ENCODE measurements at regions not wholly inside any gene's neighbourhood (a gene's known extent, or its start where the extent isn't known, plus 50 kb on each side); places are given as distances from the start of the nearest gene placed in this dataset.

GRCh38 chr2:100753881-100754280 lies 66.1 kb upstream of the NPAS2 start (continued):
- no peak for TF ChIP-seq REST (IDR thresholded peaks at IDR 0.05; ENCODE audit: low read depth, low read length)
- no peak for TF ChIP-seq RELB (IDR thresholded peaks at IDR 0.05; ENCODE audit: low read depth)
- no peak for TF ChIP-seq HDAC2 (IDR thresholded peaks at IDR 0.05)
- no peak for TF ChIP-seq RUNX3 (IDR thresholded peaks at IDR 0.05; ENCODE audit: low read length)
- TF ChIP-seq NFIC (IDR thresholded peaks at IDR 0.05; ENCODE audit: low read depth, low read length): no peak
- TF ChIP-seq SREBF2 (IDR thresholded peaks at IDR 0.05; ENCODE audit: low read length): no peak
- no peak for TF ChIP-seq EGR1 (IDR thresholded peaks at IDR 0.05; ENCODE audit: borderline replicate concordance in 1 of 2, low read depth in 2 of 2, low read length in 2 of 2)
- no peak for TF ChIP-seq BHLHE40 (IDR thresholded peaks at IDR 0.05; ENCODE audit: borderline replicate concordance in 1 of 2, low read depth in 2 of 2, low read length in 1 of 2)

- H3K9me3 ChIP-seq (replicated peaks; ENCODE audit: control insufficient read depth, insufficient read depth, low read length): no peaks in the 10 kb centered on the region
- in situ Hi-C loops (cut with MboI): no loop called here
- no peak for FAIRE-seq
- intact Hi-C loops (cut with micrococcal nuclease; ENCODE audit: unreplicated experiment): no loop called here
- no peak overlapping the region for H3K4me3 ChIP-seq
- CTCF ChIA-PET: no interaction called here
- no peak overlapping the region for H2AFZ ChIP-seq (ENCODE audit: control insufficient read depth, low read depth, low read length)
- no peaks in the 10 kb centered on the region for H3K4me1 ChIP-seq (ENCODE audit: control insufficient read depth, insufficient read depth, low read length)
- SMC1A ChIA-PET (ENCODE audit: uncharacterized antibody, unreplicated experiment): no interaction called here
- no peaks in the 10 kb centered on the region for H3K36me3 ChIP-seq (ENCODE audit: control insufficient read depth in 2 of 2, insufficient read depth in 2 of 2, low read length in 1 of 2)
- no peaks in the 10 kb centered on the region for H4K20me1 ChIP-seq (ENCODE audit: control insufficient read depth, insufficient read depth)
- no peak overlapping the region for H3K27ac ChIP-seq (ENCODE audit: control insufficient read depth, insufficient read depth)
- no peak overlapping the region for H3K4me2 ChIP-seq (ENCODE audit: control insufficient read depth, insufficient read depth)
- no peaks in the 10 kb centered on the region for H3K79me2 ChIP-seq (ENCODE audit: control insufficient read depth, insufficient read depth, low read length)
- WGBS (ENCODE audit: insufficient coverage, insufficient replicate concordance, low lambda C conversion rate, missing lambda C conversion rate): 38% methylated on average over 4 of the region's 4 CpGs
- DNase-seq (ENCODE audit: low read depth, low spot score): no peak
- H3K27me3 ChIP-seq (replicated peaks in 1 of 2; ENCODE audit: control insufficient read depth in 2 of 2, insufficient read depth in 2 of 2, low read length in 1 of 2): no peaks in the 10 kb centered on the region
- POLR2A ChIA-PET: no interaction called here
- H3K9ac ChIP-seq (ENCODE audit: control insufficient read depth, insufficient read depth, low read length): no peak overlapping the region
- ATAC-seq: no peak
- no TSS peak for BruUV-seq (replicated peaks)
- RAD21 ChIA-PET (ENCODE audit: unreplicated experiment): no interaction called here
- TF ChIP-seq RB1 (IDR thresholded peaks at IDR 0.05; ENCODE audit: borderline replicate concordance) (no peak), KAT2A (conservative IDR thresholded peaks at IDR 0.05; ENCODE audit: control insufficient read depth, low read depth, low read length) (no peak), SUZ12 (IDR thresholded peaks at IDR 0.05; ENCODE audit: unreplicated experiment) (no peak), MLLT1 (IDR thresholded peaks at IDR 0.05) (no peak), EZH2 (IDR thresholded peaks at IDR 0.05; ENCODE audit: borderline replicate concordance, control insufficient read depth, low read depth, low read length) (no peak), KDM1A (IDR thresholded peaks at IDR 0.05; ENCODE audit: borderline replicate concordance) (no peak), TCF7 (IDR thresholded peaks at IDR 0.05; ENCODE audit: borderline replicate concordance) (no peak), RCOR1 (conservative IDR thresholded peaks at IDR 0.05; ENCODE audit: low read depth, low read length) (no peak)
Measured at GRCh38 chr2:100754951-100755350, 65.0 kb upstream of the NPAS2 start.

Measured in GM12878 (cell line).